Right lobe of liver (tissue), 4 donors: ENCODE measurements at regions not wholly inside any gene's neighbourhood (a gene's known extent, or its start where the extent isn't known, plus 50 kb on each side); places are given as distances from the start of the nearest gene placed in this dataset.
A peak's percentile ranks its signal among the peaks of the same experiment; 100 is the strongest.

ENCODE experiments used
- CTCF ChIP-seq, 4 donors: fragments of 200-600 bp in 3 of 4; fragments of 450-650 bp in 1 of 4; IDR thresholded peaks; one replicate each; pipeline versions ENCODE4 v1.5.1 to v1.8.0; 2016 to 2022; ENCODE audit warnings: antibody characterized with exemption in 4 of 4, mild to moderate bottlenecking in 2 of 4
- POLR2A ChIP-seq: fragments of 450-650 bp; IDR thresholded peaks from one replicate; pipeline ENCODE4 v1.6.1; 2017; ENCODE audit warnings: antibody characterized with exemption, mild to moderate bottlenecking
- donor health status: DM: no; HTN: no; CAD: no.
- donor health status: DM: no; HTN: no; CAD: no.
- donor health status: DM: no; HTN: yes; CAD: no.

- TF ChIP-seq CTCF (IDR thresholded peaks at IDR 0.05), result peak; percentile 19 to 35 (median 30)
- no peak for TF ChIP-seq POLR2A
Measured at GRCh38 chr20:17794400-17794799, 94.6 kb downstream of the BANF2 start.
